Chondrocyte (in vitro differentiated cells): ENCODE measurements at regions not wholly inside any gene's neighbourhood (a gene's known extent, or its start where the extent isn't known, plus 50 kb on each side); places are given as distances from the start of the nearest gene placed in this dataset.

ENCODE experiments used
- DNase-seq: peaks from one replicate; pipeline ENCODE4 v3.0.0; 2021; ENCODE audit warnings: mixed read lengths, low spot score
- H3K27ac Mint-ChIP-seq: one replicate; pipeline ENCODE4 v1.8.0; 2021; ENCODE audit warnings: mild to moderate bottlenecking, moderate library complexity, mixed read lengths; ENCODE audit not compliant: unreplicated experiment
- H3K27me3 Mint-ChIP-seq: 2 replicates; pipeline ENCODE4 v1.8.0; 2021; ENCODE audit warnings: low read depth, mixed read lengths
- H3K36me3 Mint-ChIP-seq: 2 replicates; pipeline ENCODE4 v1.8.0; 2021; ENCODE audit warnings: low read depth, mixed read lengths
- H3K4me1 Mint-ChIP-seq: 2 replicates; pipeline ENCODE4 v1.8.0; 2021; ENCODE audit warnings: low read depth, mild to moderate bottlenecking, mixed read lengths
- H3K4me3 Mint-ChIP-seq: one replicate; pipeline ENCODE4 v1.8.0; 2021; ENCODE audit warnings: mild to moderate bottlenecking, moderate library complexity, mixed read lengths; ENCODE audit not compliant: unreplicated experiment
- H3K9me3 Mint-ChIP-seq: 2 replicates; pipeline ENCODE4 v1.8.0; 2021; ENCODE audit warnings: low read depth, mixed read lengths
- CTCF ChIP-seq: fragments of 200-600 bp; sonication (generic); IDR thresholded peaks from 2 replicates; pipeline ENCODE4 v1.5.0; 2021; ENCODE audit warnings: antibody characterized with exemption, mild to moderate bottlenecking, moderate library complexity

GRCh38 chr10:29851241-29851640 lies 208.1 kb downstream of the JCAD start:
- Mint-ChIP-seq H3K27ac (no peak overlapping the region), H3K4me3 (no peak overlapping the region), H3K4me1 (peaks cover 25% of the 10 kb centered on the region), H3K9me3 (peaks cover 5% of the 10 kb centered on the region), H3K36me3 (no peaks in the 10 kb centered on the region), H3K27me3 (no peaks in the 10 kb centered on the region)
- no peak for TF ChIP-seq CTCF
- DNase-seq = no peak

GRCh38 chr10:29850371-29850770 lies 209.0 kb downstream of the JCAD start:
- Mint-ChIP-seq H3K9me3 (peaks cover 7% of the 10 kb centered on the region), H3K27ac (no peak overlapping the region), H3K27me3 (no peaks in the 10 kb centered on the region), H3K4me3 (no peak overlapping the region), H3K36me3 (peaks cover 2% of the 10 kb centered on the region), H3K4me1 (peaks cover 25% of the 10 kb centered on the region)
- TF ChIP-seq CTCF = no peak
- DNase-seq = no peak

- no peak for DNase-seq
- Mint-ChIP-seq H3K36me3 (peaks cover 3% of the 10 kb centered on the region), H3K27me3 (no peaks in the 10 kb centered on the region), H3K4me3 (peak overlapping the region; percentile 65), H3K9me3 (peaks cover 12% of the 10 kb centered on the region), H3K27ac (peak overlapping the region; percentile 92), H3K4me1 (peaks cover 25% of the 10 kb centered on the region)
- TF ChIP-seq CTCF = no peak
Measured at GRCh38 chr10:29849886-29850285, 209.5 kb downstream of the JCAD start.

- H3K27me3 Mint-ChIP-seq = no peaks in the 10 kb centered on the region
- peaks cover 25% of the 10 kb centered on the region for H3K4me1 Mint-ChIP-seq
- peak overlapping the region; percentile 92 for H3K27ac Mint-ChIP-seq
- no peak for DNase-seq
- H3K9me3 Mint-ChIP-seq = peaks cover 15% of the 10 kb centered on the region
- no peak for TF ChIP-seq CTCF
- H3K4me3 Mint-ChIP-seq = peak overlapping the region; percentile 65
- H3K36me3 Mint-ChIP-seq = peaks cover 3% of the 10 kb centered on the region
Measured at GRCh38 chr10:29849126-29849833, 210.1 kb downstream of the JCAD start.

GRCh38 chr10:29846881-29847280 lies 212.1 kb upstream of the SVIL start:
- H3K9me3 Mint-ChIP-seq = peaks cover 15% of the 10 kb centered on the region
- peaks cover 34% of the 10 kb centered on the region for H3K4me1 Mint-ChIP-seq
- H3K27ac Mint-ChIP-seq = no peak overlapping the region
- DNase-seq = no peak
- H3K36me3 Mint-ChIP-seq = peaks cover 3% of the 10 kb centered on the region
- no peaks in the 10 kb centered on the region for H3K27me3 Mint-ChIP-seq
- no peak overlapping the region for H3K4me3 Mint-ChIP-seq
- no peak for TF ChIP-seq CTCF
